Heart left ventricle (tissue), 13 donors: ENCODE measurements at regions not wholly inside any gene's neighbourhood (a gene's known extent, or its start where the extent isn't known, plus 50 kb on each side); places are given as distances from the start of the nearest gene placed in this dataset.

Source experiments
- CTCF ChIP-seq, 12 donors: fragments of 200-600 bp; sonication (generic) in 4 of 12; IDR thresholded peaks; one replicate each; pipeline versions ENCODE4 v1.5.0 to v1.8.0; 2018 to 2022; ENCODE audit warnings: antibody characterized with exemption in 12 of 12, mild to moderate bottlenecking in 5 of 12
- POLR2A ChIP-seq, 2 donors: fragments of 450-650 bp; IDR thresholded peaks; one replicate each; pipeline ENCODE4 v1.6.1; 2017; ENCODE audit warnings: antibody characterized with exemption in 2 of 2, mild to moderate bottlenecking in 2 of 2, moderate library complexity in 2 of 2
- donor health status: ischemic (EF 13 %, LVEDD 7.1; RV severe dilation, severe dysfunction).
- donor health status: DM: no; HTN: yes; CAD: no.
- donor health status: DM: no; HTN: no; CAD: no.
- donor health status: ischemic (EF 25% LVEDD 6.9; RV normal size, moderate dysfunction).
- donor health status: ischemic (EF 25% LVEDD 5.7; RV mildly dilated, moderate dysfunction).
- donor health status: ischemic (EF 35%, LVEDD 5.7; RV mildly dilated, moderate dysfunction).
- donor health status: nonischemic (EF 11% LVEDD 7.7; RV severe dilation, severe dysfunction).
- donor health status: DM: yes; HTN: yes; CAD: no.
- donor health status: PGD.
- donor health status: ischemic (EF 29% LVEDD 5.4; RV normal size, mild dysfunction).
- donor health status: nonischemic (EF 23%, LVEDD 6.1; RV moderate dilation, normal function).

- TF ChIP-seq CTCF (IDR thresholded peaks at IDR 0.05): no peak
- no peak for TF ChIP-seq POLR2A (IDR thresholded peaks at IDR 0.05)
These were observed 324.2 kb upstream of the COBL start for GRCh38 chr7:51640841-51641240.
